ENCODE measurements at regions not wholly inside any gene's neighbourhood (a gene's known extent, or its start where the extent isn't known, plus 50 kb on each side); places are given as distances from the start of the nearest gene placed in this dataset.

GRCh38 chr3:146682171-146682570 is 77.0 kb upstream of the PLSCR5 start:
- no peak for TF ChIP-seq EZH2 (IDR thresholded peaks at IDR 0.05; ENCODE audit: insufficient read depth, low read length)
- TF ChIP-seq, protein P1, sequence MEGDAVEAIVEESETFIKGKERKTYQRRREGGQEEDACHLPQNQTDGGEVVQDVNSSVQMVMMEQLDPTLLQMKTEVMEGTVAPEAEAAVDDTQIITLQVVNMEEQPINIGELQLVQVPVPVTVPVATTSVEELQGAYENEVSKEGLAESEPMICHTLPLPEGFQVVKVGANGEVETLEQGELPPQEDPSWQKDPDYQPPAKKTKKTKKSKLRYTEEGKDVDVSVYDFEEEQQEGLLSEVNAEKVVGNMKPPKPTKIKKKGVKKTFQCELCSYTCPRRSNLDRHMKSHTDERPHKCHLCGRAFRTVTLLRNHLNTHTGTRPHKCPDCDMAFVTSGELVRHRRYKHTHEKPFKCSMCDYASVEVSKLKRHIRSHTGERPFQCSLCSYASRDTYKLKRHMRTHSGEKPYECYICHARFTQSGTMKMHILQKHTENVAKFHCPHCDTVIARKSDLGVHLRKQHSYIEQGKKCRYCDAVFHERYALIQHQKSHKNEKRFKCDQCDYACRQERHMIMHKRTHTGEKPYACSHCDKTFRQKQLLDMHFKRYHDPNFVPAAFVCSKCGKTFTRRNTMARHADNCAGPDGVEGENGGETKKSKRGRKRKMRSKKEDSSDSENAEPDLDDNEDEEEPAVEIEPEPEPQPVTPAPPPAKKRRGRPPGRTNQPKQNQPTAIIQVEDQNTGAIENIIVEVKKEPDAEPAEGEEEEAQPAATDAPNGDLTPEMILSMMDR (IDR thresholded peaks at IDR 0.05; ENCODE audit: insufficient read depth, low read depth, low read length), result no peak
